ENCODE measurements at regions not wholly inside any gene's neighbourhood (a gene's known extent, or its start where the extent isn't known, plus 50 kb on each side); places are given as distances from the start of the nearest gene placed in this dataset.
A peak's percentile ranks its signal among the peaks of the same experiment; 100 is the strongest.

GRCh38 chr2:139033300-139033699 lies 253.1 kb upstream of the NXPH2 start:
- no peak for DNase-seq

GRCh38 chr2:139031722-139032121 lies 251.5 kb upstream of the NXPH2 start:
- peak in 1 of 2 donors; percentile 20 for DNase-seq
- Histone ChIP-seq H3K36me3 (no peaks in the 10 kb centered on the region), H3K4me1 (no peaks in the 10 kb centered on the region), H3K9me3 (no peaks in the 10 kb centered on the region), H3K27me3 (no peaks in the 10 kb centered on the region), H3K27ac (no peak overlapping the region), H3K4me3 (no peak overlapping the region)
- TF ChIP-seq CTCF (IDR thresholded peaks at IDR 0.05) (no peak), POLR2A (IDR thresholded peaks at IDR 0.05) (no peak), POLR2AphosphoS5 (IDR thresholded peaks at IDR 0.05) (no peak), EP300 (IDR thresholded peaks at IDR 0.05) (no peak)
- intact Hi-C loops (cut with DNase I; ENCODE audit: low total_unique reads) = no loop called here

More at GRCh38 chr2:139033300-139033699, 253.1 kb upstream of the NXPH2 start:
- Histone ChIP-seq H3K4me3 (no peak overlapping the region), H3K36me3 (no peaks in the 10 kb centered on the region), H3K27ac (no peak overlapping the region), H3K27me3 (no peaks in the 10 kb centered on the region), H3K9me3 (no peaks in the 10 kb centered on the region), H3K4me1 (no peaks in the 10 kb centered on the region)
- intact Hi-C loops (cut with DNase I; ENCODE audit: low total_unique reads) = no loop called here
- TF ChIP-seq POLR2AphosphoS5 (IDR thresholded peaks at IDR 0.05) = no peak
- no peak for TF ChIP-seq CTCF (IDR thresholded peaks at IDR 0.05)
- TF ChIP-seq POLR2A (IDR thresholded peaks at IDR 0.05) = no peak
- WGBS, 5 donors = 53 to 73% (median 66%) methylated on average over 2 of the region's 2 CpGs

GRCh38 chr2:139020287-139020686 lies 240.1 kb upstream of the NXPH2 start:
- no peak for DNase-seq
- TF ChIP-seq POLR2A (IDR thresholded peaks at IDR 0.05) = no peak
- TF ChIP-seq EP300 (IDR thresholded peaks at IDR 0.05) = no peak
- TF ChIP-seq POLR2AphosphoS5 (IDR thresholded peaks at IDR 0.05) = no peak
- no peak for TF ChIP-seq CTCF (IDR thresholded peaks at IDR 0.05)

GRCh38 chr2:139018252-139018651 lies 238.1 kb upstream of the NXPH2 start:
- H3K27ac ChIP-seq = no peak overlapping the region
- no peak for DNase-seq
- no peak overlapping the region for H3K4me3 ChIP-seq
- WGBS, 5 donors = 79 to 95% (median 94%) methylated on average over 2 of the region's 2 CpGs
- H3K9me3 ChIP-seq = peaks cover 0 to 35% (median 11%) of the 10 kb centered on the region in 4 donors
- TF ChIP-seq POLR2AphosphoS5 (IDR thresholded peaks at IDR 0.05) (no peak), POLR2A (IDR thresholded peaks at IDR 0.05) (no peak), CTCF (IDR thresholded peaks at IDR 0.05) (no peak), EP300 (IDR thresholded peaks at IDR 0.05) (no peak)
- no peaks in the 10 kb centered on the region for H3K4me1 ChIP-seq
- H3K27me3 ChIP-seq = no peaks in the 10 kb centered on the region
- intact Hi-C loops (cut with DNase I; ENCODE audit: low total_unique reads) = no loop called here
- no peaks in the 10 kb centered on the region for H3K36me3 ChIP-seq

More at GRCh38 chr2:139020287-139020686, 240.1 kb upstream of the NXPH2 start:
- Histone ChIP-seq H3K36me3 (no peaks in the 10 kb centered on the region), H3K4me1 (no peaks in the 10 kb centered on the region), H3K27ac (no peak overlapping the region), H3K4me3 (no peak overlapping the region), H3K27me3 (no peaks in the 10 kb centered on the region), H3K9me3 (peaks cover 0 to 35% (median 11%) of the 10 kb centered on the region in 4 donors)
- intact Hi-C loops (cut with DNase I; ENCODE audit: low total_unique reads) = no loop called here
- WGBS, 5 donors = 50 to 86% (median 79%) methylated on average over 1 of the region's 1 CpG
